Fibroblast of lung (primary cell): ENCODE measurements at regions not wholly inside any gene's neighbourhood (a gene's known extent, or its start where the extent isn't known, plus 50 kb on each side); places are given as distances from the start of the nearest gene placed in this dataset.

Experiments
- EZH2 ChIP-seq: IDR thresholded peaks from 2 replicates; pipeline ENCODE4 v1.5.1; 2012; ENCODE audit warnings: low read length, control low read depth, mild to moderate bottlenecking; ENCODE audit errors: missing control alignments
- TF ChIP-seq, protein P1 (sequence below), 2 donors: IDR thresholded peaks in 1 of 2; conservative IDR thresholded peaks in 1 of 2; 1 replicate in 1 of 2; 2 replicates in 1 of 2; pipeline ENCODE4 v1.5.1; 2011 to 2012; ENCODE audit warnings: low read length in 2 of 2, control low read depth in 1 of 2, inconsistent platforms in 1 of 2, low read depth in 1 of 2, mild to moderate bottlenecking in 1 of 2

- TF ChIP-seq, protein P1, sequence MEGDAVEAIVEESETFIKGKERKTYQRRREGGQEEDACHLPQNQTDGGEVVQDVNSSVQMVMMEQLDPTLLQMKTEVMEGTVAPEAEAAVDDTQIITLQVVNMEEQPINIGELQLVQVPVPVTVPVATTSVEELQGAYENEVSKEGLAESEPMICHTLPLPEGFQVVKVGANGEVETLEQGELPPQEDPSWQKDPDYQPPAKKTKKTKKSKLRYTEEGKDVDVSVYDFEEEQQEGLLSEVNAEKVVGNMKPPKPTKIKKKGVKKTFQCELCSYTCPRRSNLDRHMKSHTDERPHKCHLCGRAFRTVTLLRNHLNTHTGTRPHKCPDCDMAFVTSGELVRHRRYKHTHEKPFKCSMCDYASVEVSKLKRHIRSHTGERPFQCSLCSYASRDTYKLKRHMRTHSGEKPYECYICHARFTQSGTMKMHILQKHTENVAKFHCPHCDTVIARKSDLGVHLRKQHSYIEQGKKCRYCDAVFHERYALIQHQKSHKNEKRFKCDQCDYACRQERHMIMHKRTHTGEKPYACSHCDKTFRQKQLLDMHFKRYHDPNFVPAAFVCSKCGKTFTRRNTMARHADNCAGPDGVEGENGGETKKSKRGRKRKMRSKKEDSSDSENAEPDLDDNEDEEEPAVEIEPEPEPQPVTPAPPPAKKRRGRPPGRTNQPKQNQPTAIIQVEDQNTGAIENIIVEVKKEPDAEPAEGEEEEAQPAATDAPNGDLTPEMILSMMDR (conservative IDR thresholded peaks at IDR 0.05 in 1 of 2, IDR thresholded peaks at IDR 0.05 in 1 of 2; ENCODE audit: low read depth in 1 of 2, low read length in 2 of 2): no peak
- no peak for TF ChIP-seq EZH2
These were observed 311.8 kb upstream of the TMTC1 start for GRCh38 chr12:30095511-30095910.
